DND-41 (cell line): ENCODE measurements at regions not wholly inside any gene's neighbourhood (a gene's known extent, or its start where the extent isn't known, plus 50 kb on each side); places are given as distances from the start of the nearest gene placed in this dataset.

Experiments used
- CTCF ChIP-seq: IDR thresholded peaks from 2 replicates; pipeline ENCODE4 v1.5.1; 2012; ENCODE audit warnings: borderline replicate concordance, low read length, moderate library complexity, mild to moderate bottlenecking; ENCODE audit not compliant: poor library complexity, severe bottlenecking; ENCODE audit errors: extremely low read depth
- EZH2 ChIP-seq: IDR thresholded peaks from 3 replicates; pipeline ENCODE4 v1.6.1; 2012; ENCODE audit warnings: borderline replicate concordance, low read depth, mild to moderate bottlenecking, moderate library complexity, low read length, inconsistent platforms; ENCODE audit not compliant: severe bottlenecking

GRCh38 chr12:28092396-28092795, 97.9 kb upstream of the CCDC91 start:
- TF ChIP-seq CTCF (no peak), EZH2 (no peak)
